HFF-Myc (cell line): ENCODE measurements at regions not wholly inside any gene's neighbourhood (a gene's known extent, or its start where the extent isn't known, plus 50 kb on each side); places are given as distances from the start of the nearest gene placed in this dataset.
A peak's percentile ranks its signal among the peaks of the same experiment; 100 is the strongest.

Experiments used
- DNase-seq: peaks from one replicate; pipeline ENCODE4 v3.0.0-alpha.2; 2011; ENCODE audit warnings: low read depth; ENCODE audit errors: extremely low read depth
- H3K4me3 ChIP-seq: replicated peaks from 2 replicates; pipeline ENCODE4 v1.5.1; 2011; ENCODE audit warnings: low read depth, mild to moderate bottlenecking, control low read depth, low read length
- CTCF ChIP-seq: IDR thresholded peaks from 2 replicates; pipeline ENCODE4 v1.5.1; 2012; ENCODE audit warnings: mild to moderate bottlenecking, low read depth, low read length, control low read depth; ENCODE audit errors: missing control alignments

GRCh38 chr5:40389591-40389990 lies 290.1 kb upstream of the PTGER4 start:
- TF ChIP-seq CTCF = no peak
- H3K4me3 ChIP-seq = no peak overlapping the region

GRCh38 chr5:40386289-40386688 lies 293.4 kb upstream of the PTGER4 start:
- DNase-seq = no peak
- TF ChIP-seq CTCF = no peak
- no peak overlapping the region for H3K4me3 ChIP-seq

More at GRCh38 chr5:40389591-40389990, 290.1 kb upstream of the PTGER4 start:
- DNase-seq = no peak

- DNase-seq = peak; percentile 6
- H3K4me3 ChIP-seq = no peak overlapping the region
- TF ChIP-seq CTCF = no peak
These were observed 294.2 kb upstream of the PTGER4 start for GRCh38 chr5:40385544-40385943.

GRCh38 chr5:40384782-40385390 lies 294.8 kb upstream of the PTGER4 start:
- H3K4me3 ChIP-seq = no peak overlapping the region
- DNase-seq = no peak
- TF ChIP-seq CTCF = no peak

- no peak overlapping the region for H3K4me3 ChIP-seq
- TF ChIP-seq CTCF = no peak
- no peak for DNase-seq
These were observed 295.7 kb upstream of the PTGER4 start for GRCh38 chr5:40383749-40384651.

GRCh38 chr5:40381676-40382363 lies 297.9 kb upstream of the PTGER4 start:
- TF ChIP-seq CTCF = no peak
- DNase-seq = peak; percentile 11
- H3K4me3 ChIP-seq = no peak overlapping the region
